ENCODE measurements at regions not wholly inside any gene's neighbourhood (a gene's known extent, or its start where the extent isn't known, plus 50 kb on each side); places are given as distances from the start of the nearest gene placed in this dataset.

DNA sequence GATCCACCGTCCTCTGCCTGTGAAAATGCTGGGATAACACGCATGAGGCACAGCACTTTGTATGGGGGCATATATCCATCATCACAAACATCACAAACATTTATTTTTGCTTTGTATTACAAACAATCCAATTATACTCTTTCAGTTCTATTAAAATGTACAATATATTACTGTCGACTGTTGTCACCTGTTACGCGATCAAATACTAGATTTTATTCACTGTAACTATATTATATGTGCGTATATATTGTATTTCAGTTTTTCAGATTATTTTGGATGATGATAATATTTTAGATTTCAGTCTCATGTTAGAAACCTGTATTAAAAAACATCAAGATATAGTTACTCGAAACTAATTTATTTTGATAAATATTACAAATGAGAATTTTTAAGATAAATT, 998.3 kb downstream of the EFNB2 start:
- no peak overlapping the region for H3K4me3 ChIP-seq (replicated peaks in 1 of 4; ENCODE audit: control extremely low read depth in 1 of 4, insufficient read depth in 1 of 4, low read depth in 3 of 4, low read length in 4 of 4)
- H3K9me3 ChIP-seq (ENCODE audit: control insufficient read depth, insufficient read depth, low read depth, low read length): no peaks in the 10 kb centered on the region
- TF ChIP-seq, protein P1, sequence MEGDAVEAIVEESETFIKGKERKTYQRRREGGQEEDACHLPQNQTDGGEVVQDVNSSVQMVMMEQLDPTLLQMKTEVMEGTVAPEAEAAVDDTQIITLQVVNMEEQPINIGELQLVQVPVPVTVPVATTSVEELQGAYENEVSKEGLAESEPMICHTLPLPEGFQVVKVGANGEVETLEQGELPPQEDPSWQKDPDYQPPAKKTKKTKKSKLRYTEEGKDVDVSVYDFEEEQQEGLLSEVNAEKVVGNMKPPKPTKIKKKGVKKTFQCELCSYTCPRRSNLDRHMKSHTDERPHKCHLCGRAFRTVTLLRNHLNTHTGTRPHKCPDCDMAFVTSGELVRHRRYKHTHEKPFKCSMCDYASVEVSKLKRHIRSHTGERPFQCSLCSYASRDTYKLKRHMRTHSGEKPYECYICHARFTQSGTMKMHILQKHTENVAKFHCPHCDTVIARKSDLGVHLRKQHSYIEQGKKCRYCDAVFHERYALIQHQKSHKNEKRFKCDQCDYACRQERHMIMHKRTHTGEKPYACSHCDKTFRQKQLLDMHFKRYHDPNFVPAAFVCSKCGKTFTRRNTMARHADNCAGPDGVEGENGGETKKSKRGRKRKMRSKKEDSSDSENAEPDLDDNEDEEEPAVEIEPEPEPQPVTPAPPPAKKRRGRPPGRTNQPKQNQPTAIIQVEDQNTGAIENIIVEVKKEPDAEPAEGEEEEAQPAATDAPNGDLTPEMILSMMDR (conservative IDR thresholded peaks at IDR 0.05 in 1 of 2, IDR thresholded peaks at IDR 0.05 in 1 of 2; ENCODE audit: low read depth in 1 of 2, low read length in 2 of 2): no peak
- TF ChIP-seq EZH2 (IDR thresholded peaks at IDR 0.05; ENCODE audit: low read length, missing control alignments): no peak
- no peak overlapping the region for H2AFZ ChIP-seq (ENCODE audit: low read length)
- no peak for DNase-seq (ENCODE audit: low read depth in 2 of 2)
- H3K27ac ChIP-seq (ENCODE audit: insufficient read depth, low read length): no peak overlapping the region
- H3K4me1 ChIP-seq (ENCODE audit: control insufficient read depth, extremely low read depth, insufficient read depth, low read length): no peaks in the 10 kb centered on the region
- no peak overlapping the region for H3K4me2 ChIP-seq (ENCODE audit: extremely low read depth, insufficient read depth, low read length)
- H3K36me3 ChIP-seq (ENCODE audit: control insufficient read depth, insufficient read depth, low read length): no peaks in the 10 kb centered on the region
- H4K20me1 ChIP-seq (ENCODE audit: control insufficient read depth, extremely low read depth, insufficient read depth, low read length): no peaks in the 10 kb centered on the region
- no peaks in the 10 kb centered on the region for H3K27me3 ChIP-seq (ENCODE audit: control insufficient read depth, insufficient read depth, low read length)
- no peak overlapping the region for H3K9ac ChIP-seq (ENCODE audit: insufficient read depth, low read length)
- H3K79me2 ChIP-seq (ENCODE audit: control insufficient read depth, insufficient read depth, low read length): no peaks in the 10 kb centered on the region

DNA sequence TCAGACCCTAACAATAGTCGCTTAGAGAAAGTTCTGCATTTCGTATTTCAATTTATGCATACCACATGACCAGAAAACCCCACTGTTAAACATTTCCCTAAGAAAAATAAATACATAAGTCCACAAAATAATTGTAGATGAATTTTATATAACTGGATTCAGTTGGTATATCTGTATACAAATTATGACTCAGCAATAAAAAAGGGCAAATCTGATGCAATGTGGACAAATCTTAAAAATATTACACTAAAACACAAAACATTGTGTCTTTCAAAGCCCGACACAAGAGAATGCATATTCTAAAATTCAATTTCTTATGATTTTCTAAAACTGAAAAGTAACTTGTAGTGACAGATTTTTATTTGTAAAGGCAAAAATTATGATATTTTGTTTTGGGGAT, 1005.0 kb downstream of the EFNB2 start:
- Histone ChIP-seq H4K20me1 (ENCODE audit: control insufficient read depth, extremely low read depth, insufficient read depth, low read length) (no peaks in the 10 kb centered on the region), H3K27ac (ENCODE audit: insufficient read depth, low read length) (no peak overlapping the region), H3K4me1 (ENCODE audit: control insufficient read depth, extremely low read depth, insufficient read depth, low read length) (no peaks in the 10 kb centered on the region), H3K27me3 (ENCODE audit: control insufficient read depth, insufficient read depth, low read length) (no peaks in the 10 kb centered on the region), H3K36me3 (ENCODE audit: control insufficient read depth, insufficient read depth, low read length) (no peaks in the 10 kb centered on the region), H3K9ac (ENCODE audit: insufficient read depth, low read length) (no peak overlapping the region), H3K4me3 (replicated peaks in 1 of 4; ENCODE audit: control extremely low read depth in 1 of 4, insufficient read depth in 1 of 4, low read depth in 3 of 4, low read length in 4 of 4) (no peak overlapping the region), H3K4me2 (ENCODE audit: extremely low read depth, insufficient read depth, low read length) (no peak overlapping the region), H3K79me2 (ENCODE audit: control insufficient read depth, insufficient read depth, low read length) (no peaks in the 10 kb centered on the region), H2AFZ (ENCODE audit: low read length) (no peak overlapping the region), H3K9me3 (ENCODE audit: control insufficient read depth, insufficient read depth, low read depth, low read length) (no peaks in the 10 kb centered on the region)
- peak in 1 of 2 donors; percentile 34 for DNase-seq (ENCODE audit: low read depth in 2 of 2)
- TF ChIP-seq, protein P1 (conservative IDR thresholded peaks at IDR 0.05 in 1 of 2, IDR thresholded peaks at IDR 0.05 in 1 of 2; ENCODE audit: low read depth in 1 of 2, low read length in 2 of 2): no peak
- TF ChIP-seq EZH2 (IDR thresholded peaks at IDR 0.05; ENCODE audit: low read length, missing control alignments): no peak

DNA sequence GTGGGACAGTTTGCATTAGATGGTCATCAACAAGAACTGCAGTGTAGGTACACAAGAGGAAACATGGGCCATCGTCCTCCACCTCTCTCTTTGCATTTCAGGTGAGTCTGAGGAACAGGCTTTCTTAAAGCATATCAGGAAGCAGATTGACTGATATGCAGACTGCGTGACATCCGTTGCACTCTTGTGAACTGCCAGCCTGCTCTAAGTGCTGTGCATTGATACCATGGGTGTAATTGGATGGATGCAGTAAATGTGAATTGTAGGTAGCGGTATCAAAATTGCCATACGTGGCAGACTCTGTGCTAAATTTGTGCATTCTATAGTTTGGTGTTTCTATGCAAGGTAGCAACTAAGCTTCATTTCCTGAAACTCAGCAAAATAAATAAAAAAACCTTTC, 1008.3 kb downstream of the EFNB2 start:
- Histone ChIP-seq H4K20me1 (ENCODE audit: control insufficient read depth, extremely low read depth, insufficient read depth, low read length) (no peaks in the 10 kb centered on the region), H3K27me3 (ENCODE audit: control insufficient read depth, insufficient read depth, low read length) (no peaks in the 10 kb centered on the region), H3K27ac (ENCODE audit: insufficient read depth, low read length) (no peak overlapping the region), H3K9me3 (ENCODE audit: control insufficient read depth, insufficient read depth, low read depth, low read length) (no peaks in the 10 kb centered on the region), H3K9ac (ENCODE audit: insufficient read depth, low read length) (no peak overlapping the region), H3K4me2 (ENCODE audit: extremely low read depth, insufficient read depth, low read length) (no peak overlapping the region), H3K4me3 (replicated peaks in 1 of 4; ENCODE audit: control extremely low read depth in 1 of 4, insufficient read depth in 1 of 4, low read depth in 3 of 4, low read length in 4 of 4) (no peak overlapping the region), H3K4me1 (ENCODE audit: control insufficient read depth, extremely low read depth, insufficient read depth, low read length) (no peaks in the 10 kb centered on the region), H2AFZ (ENCODE audit: low read length) (no peak overlapping the region), H3K36me3 (ENCODE audit: control insufficient read depth, insufficient read depth, low read length) (no peaks in the 10 kb centered on the region), H3K79me2 (ENCODE audit: control insufficient read depth, insufficient read depth, low read length) (no peaks in the 10 kb centered on the region)
- DNase-seq (ENCODE audit: low read depth in 2 of 2): no peak
- TF ChIP-seq, protein P1 (conservative IDR thresholded peaks at IDR 0.05 in 1 of 2, IDR thresholded peaks at IDR 0.05 in 1 of 2; ENCODE audit: low read depth in 1 of 2, low read length in 2 of 2): no peak
- no peak for TF ChIP-seq EZH2 (IDR thresholded peaks at IDR 0.05; ENCODE audit: low read length, missing control alignments)
